ENCODE measurements at regions not wholly inside any gene's neighbourhood (a gene's known extent, or its start where the extent isn't known, plus 50 kb on each side); places are given as distances from the start of the nearest gene placed in this dataset.

DNA sequence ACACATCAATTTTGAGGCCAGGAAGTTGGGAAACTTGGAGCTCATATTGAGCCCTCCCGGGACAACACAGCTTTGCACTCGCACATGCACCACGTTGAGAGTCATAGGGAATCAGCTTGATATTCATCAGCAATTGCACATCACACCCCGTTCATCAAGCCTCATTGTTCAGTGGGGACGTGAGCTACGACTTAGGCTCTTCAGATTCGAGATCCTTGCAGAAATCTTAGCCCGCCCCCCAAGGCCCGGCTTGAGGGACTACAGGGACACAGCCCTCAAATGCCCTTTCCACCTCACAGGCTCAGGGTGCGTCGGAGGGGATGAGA is 93.0 kb upstream of the MAFB start:
- ATAC-seq: no peak
- DNase-seq (ENCODE audit: low read depth, low spot score): no peak
- Histone ChIP-seq H3K4me3 (ENCODE audit: low read depth in 2 of 2, low read length in 2 of 2) (no peak overlapping the region), H3K4me1 (ENCODE audit: control insufficient read depth, insufficient read depth, low read length) (no peaks in the 10 kb centered on the region), H3K27me3 (ENCODE audit: control insufficient read depth, insufficient read depth, low read length) (peaks cover 4% of the 10 kb centered on the region; the same call in 1 of the 2 replicates), H3K9me3 (ENCODE audit: control insufficient read depth, insufficient read depth, low read depth, low read length) (no peaks in the 10 kb centered on the region), H3K36me3 (ENCODE audit: control insufficient read depth, insufficient read depth, low read length) (no peaks in the 10 kb centered on the region), H3K27ac (ENCODE audit: low read length) (no peak overlapping the region)
- in situ Hi-C loops (cut with HindIII; ENCODE audit: low pct_unique_long_range_greater_than_20kb, low sequenced_read_pairs) (no loop called here), intact Hi-C loops (cut with micrococcal nuclease; ENCODE audit: unreplicated experiment) (no loop called here)
- CTCF ChIA-PET: interaction anchor here (0.6 kb wide), 1 partner anchor 78 kb away, joined by 3 read pairs; no protein-coding TSS in a partner anchor
- no TSS peak for BruUV-seq (replicated peaks)
- POLR2A ChIA-PET: no interaction called here
- TF ChIP-seq, protein P1, sequence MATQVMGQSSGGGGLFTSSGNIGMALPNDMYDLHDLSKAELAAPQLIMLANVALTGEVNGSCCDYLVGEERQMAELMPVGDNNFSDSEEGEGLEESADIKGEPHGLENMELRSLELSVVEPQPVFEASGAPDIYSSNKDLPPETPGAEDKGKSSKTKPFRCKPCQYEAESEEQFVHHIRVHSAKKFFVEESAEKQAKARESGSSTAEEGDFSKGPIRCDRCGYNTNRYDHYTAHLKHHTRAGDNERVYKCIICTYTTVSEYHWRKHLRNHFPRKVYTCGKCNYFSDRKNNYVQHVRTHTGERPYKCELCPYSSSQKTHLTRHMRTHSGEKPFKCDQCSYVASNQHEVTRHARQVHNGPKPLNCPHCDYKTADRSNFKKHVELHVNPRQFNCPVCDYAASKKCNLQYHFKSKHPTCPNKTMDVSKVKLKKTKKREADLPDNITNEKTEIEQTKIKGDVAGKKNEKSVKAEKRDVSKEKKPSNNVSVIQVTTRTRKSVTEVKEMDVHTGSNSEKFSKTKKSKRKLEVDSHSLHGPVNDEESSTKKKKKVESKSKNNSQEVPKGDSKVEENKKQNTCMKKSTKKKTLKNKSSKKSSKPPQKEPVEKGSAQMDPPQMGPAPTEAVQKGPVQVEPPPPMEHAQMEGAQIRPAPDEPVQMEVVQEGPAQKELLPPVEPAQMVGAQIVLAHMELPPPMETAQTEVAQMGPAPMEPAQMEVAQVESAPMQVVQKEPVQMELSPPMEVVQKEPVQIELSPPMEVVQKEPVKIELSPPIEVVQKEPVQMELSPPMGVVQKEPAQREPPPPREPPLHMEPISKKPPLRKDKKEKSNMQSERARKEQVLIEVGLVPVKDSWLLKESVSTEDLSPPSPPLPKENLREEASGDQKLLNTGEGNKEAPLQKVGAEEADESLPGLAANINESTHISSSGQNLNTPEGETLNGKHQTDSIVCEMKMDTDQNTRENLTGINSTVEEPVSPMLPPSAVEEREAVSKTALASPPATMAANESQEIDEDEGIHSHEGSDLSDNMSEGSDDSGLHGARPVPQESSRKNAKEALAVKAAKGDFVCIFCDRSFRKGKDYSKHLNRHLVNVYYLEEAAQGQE (IDR thresholded peaks at IDR 0.05; ENCODE audit: insufficient read depth in 1 of 2, low read depth in 2 of 2, low read length in 1 of 2): no peak
- no peak for TF ChIP-seq SIN3A (IDR thresholded peaks at IDR 0.05; ENCODE audit: borderline replicate concordance, insufficient read depth, low read depth, low read length)
- no peak for TF ChIP-seq POLR2AphosphoS5 (IDR thresholded peaks at IDR 0.05; ENCODE audit: low read depth, low read length)
- no peak for TF ChIP-seq CTCF (IDR thresholded peaks at IDR 0.05)
- TF ChIP-seq TCF7L2 (IDR thresholded peaks at IDR 0.05; ENCODE audit: low read depth, low read length): no peak

DNA sequence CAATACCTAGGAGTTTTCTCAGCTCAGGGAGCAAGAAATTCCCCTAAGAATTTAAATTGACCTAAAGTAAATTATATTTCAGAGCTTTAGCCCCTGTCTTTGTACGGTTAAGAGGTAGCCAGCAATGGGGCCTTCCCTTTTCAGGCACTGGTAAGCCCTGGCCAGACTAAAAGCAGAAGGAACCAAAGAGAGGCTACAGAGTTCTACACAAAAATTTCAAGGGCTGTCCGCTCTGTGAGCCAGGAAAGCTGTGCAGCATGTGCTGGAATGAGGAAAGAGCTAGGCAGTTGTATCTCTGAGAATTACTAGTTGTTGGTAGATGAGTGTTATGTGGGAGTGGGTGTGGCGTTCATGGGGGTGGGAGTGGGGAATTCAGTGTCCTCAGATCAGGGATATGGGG is 96.3 kb upstream of the MAFB start:
- ATAC-seq (no peak), DNase-seq (ENCODE audit: low read depth, low spot score) (no peak)
- in situ Hi-C loops (cut with HindIII; ENCODE audit: low pct_unique_long_range_greater_than_20kb, low sequenced_read_pairs): no loop called here
- H3K27me3 ChIP-seq (ENCODE audit: control insufficient read depth, insufficient read depth, low read length): peaks cover 16% of the 10 kb centered on the region; the same call in 1 of the 2 replicates
- no peaks in the 10 kb centered on the region for H3K9me3 ChIP-seq (ENCODE audit: control insufficient read depth, insufficient read depth, low read depth, low read length)
- no peak overlapping the region for H3K27ac ChIP-seq (ENCODE audit: low read length)
- no peaks in the 10 kb centered on the region for H3K36me3 ChIP-seq (ENCODE audit: control insufficient read depth, insufficient read depth, low read length)
- intact Hi-C loops (cut with micrococcal nuclease; ENCODE audit: unreplicated experiment): no loop called here
- no peak overlapping the region for H3K4me3 ChIP-seq (ENCODE audit: low read depth in 2 of 2, low read length in 2 of 2)
- TF ChIP-seq, protein P1 (IDR thresholded peaks at IDR 0.05; ENCODE audit: insufficient read depth in 1 of 2, low read depth in 2 of 2, low read length in 1 of 2): no peak
- TF ChIP-seq CTCF (IDR thresholded peaks at IDR 0.05) (no peak), POLR2AphosphoS5 (IDR thresholded peaks at IDR 0.05; ENCODE audit: low read depth, low read length) (no peak), TCF7L2 (IDR thresholded peaks at IDR 0.05; ENCODE audit: low read depth, low read length) (no peak)
- BruUV-seq (replicated peaks): no TSS peak
- ChIA-PET POLR2A (no interaction called here), CTCF (no interaction called here)
- no peaks in the 10 kb centered on the region for H3K4me1 ChIP-seq (ENCODE audit: control insufficient read depth, insufficient read depth, low read length)

Measured in Panc1 (cell line).